ENCODE measurements at regions not wholly inside any gene's neighbourhood (a gene's known extent, or its start where the extent isn't known, plus 50 kb on each side); places are given as distances from the start of the nearest gene placed in this dataset.

- no peak for TF ChIP-seq REST (IDR thresholded peaks at IDR 0.05; ENCODE audit: unreplicated experiment)
These were observed 217.8 kb upstream of the CBLB start (continued) for GRCh38 chr3:106086636-106087035.

GRCh38 chr3:106088304-106088703 is 219.5 kb upstream of the CBLB start:
- 0 out of 2 replicates have a peak, but pooled peaks cover 4% of the 10 kb centered on the region for H3K9me2 ChIP-seq (ENCODE audit: insufficient read depth)
- no peaks in the 10 kb centered on the region for H4K20me1 ChIP-seq (replicated peaks; ENCODE audit: insufficient read depth)
- no peak for DNase-seq (ENCODE audit: low spot score)
- TF ChIP-seq ZNF114 (CRISPR knock-in tag; IDR thresholded peaks at IDR 0.05) (no peak), STAT1 (IDR thresholded peaks at IDR 0.05; ENCODE audit: unreplicated experiment) (no peak), ZNF331 (CRISPR knock-in tag; IDR thresholded peaks at IDR 0.05; ENCODE audit: low read depth) (no peak)
- no peaks in the 10 kb centered on the region for H3K4me1 Mint-ChIP-seq
- H3K27ac ChIP-seq (ENCODE audit: low read depth) = no peak overlapping the region
- no peaks in the 10 kb centered on the region for H3K36me3 ChIP-seq (ENCODE audit: insufficient read depth)
- no peak overlapping the region for H3K4me2 ChIP-seq
- no peak overlapping the region for H3K4me3 ChIP-seq
- H3K27me3 Mint-ChIP-seq (ENCODE audit: insufficient read depth, low read depth, poor library complexity) = no peaks in the 10 kb centered on the region
- no peaks in the 10 kb centered on the region for H3K79me2 ChIP-seq (replicated peaks; ENCODE audit: insufficient read depth)
- no peak overlapping the region for H3K4me3 Mint-ChIP-seq
- H3F3A ChIP-seq (replicated peaks; ENCODE audit: low read depth) = no peaks in the 10 kb centered on the region
- H2AFZ ChIP-seq = peak overlapping the region; percentile 29; the same call in 1 of the 2 replicates
- ATAC-seq = no peak
- H3K27ac Mint-ChIP-seq = no peak overlapping the region
- H3K27me3 ChIP-seq (ENCODE audit: insufficient read depth) = no peaks in the 10 kb centered on the region
- H3K36me3 Mint-ChIP-seq (ENCODE audit: low read depth) = peaks cover 6% of the 10 kb centered on the region; the same call in 1 of the 3 replicates
- peaks cover 8% of the 10 kb centered on the region; the same call in 2 of the 3 replicates for H3K9me3 Mint-ChIP-seq
- no peaks in the 10 kb centered on the region for H3K4me1 ChIP-seq (ENCODE audit: insufficient read depth)

GRCh38 chr3:106088899-106089298 is 220.1 kb upstream of the CBLB start:
- Histone ChIP-seq H3K27me3 (ENCODE audit: insufficient read depth) (no peaks in the 10 kb centered on the region), H3K9me2 (ENCODE audit: insufficient read depth) (0 out of 2 replicates have a peak, but pooled peaks cover 4% of the 10 kb centered on the region), H3K36me3 (ENCODE audit: insufficient read depth) (no peaks in the 10 kb centered on the region), H3K79me2 (replicated peaks; ENCODE audit: insufficient read depth) (no peaks in the 10 kb centered on the region), H3K27ac (ENCODE audit: low read depth) (no peak overlapping the region), H3F3A (replicated peaks; ENCODE audit: low read depth) (no peaks in the 10 kb centered on the region), H3K4me1 (ENCODE audit: insufficient read depth) (no peaks in the 10 kb centered on the region), H3K4me3 (no peak overlapping the region), H3K4me2 (no peak overlapping the region), H2AFZ (no peak overlapping the region), H4K20me1 (replicated peaks; ENCODE audit: insufficient read depth) (no peaks in the 10 kb centered on the region)
- H3K27me3 Mint-ChIP-seq (ENCODE audit: insufficient read depth, low read depth, poor library complexity) = no peaks in the 10 kb centered on the region
- H3K27ac Mint-ChIP-seq = no peak overlapping the region
- no peak overlapping the region for H3K4me3 Mint-ChIP-seq
- H3K4me1 Mint-ChIP-seq = no peaks in the 10 kb centered on the region
- no peak for DNase-seq (ENCODE audit: low spot score)
- peaks cover 8% of the 10 kb centered on the region; the same call in 2 of the 3 replicates for H3K9me3 Mint-ChIP-seq
- H3K36me3 Mint-ChIP-seq (ENCODE audit: low read depth) = peaks cover 6% of the 10 kb centered on the region; the same call in 1 of the 3 replicates
- no peak for ATAC-seq
- no peak for TF ChIP-seq NANOG (IDR thresholded peaks at IDR 0.05; ENCODE audit: borderline replicate concordance)
- no peak for TF ChIP-seq CTCF (conservative IDR thresholded peaks at IDR 0.05; ENCODE audit: low read depth in 2 of 2)
- TF ChIP-seq REST (IDR thresholded peaks at IDR 0.05; ENCODE audit: unreplicated experiment) = no peak
- TF ChIP-seq ZNF331 (CRISPR knock-in tag; IDR thresholded peaks at IDR 0.05; ENCODE audit: low read depth) = no peak
- no peak for TF ChIP-seq ETS1 (IDR thresholded peaks at IDR 0.05)
- TF ChIP-seq ZNF114 (CRISPR knock-in tag; IDR thresholded peaks at IDR 0.05) = no peak

Data from GM23338 (cell line).